MG63 (cell line): ENCODE measurements at regions not wholly inside any gene's neighbourhood (a gene's known extent, or its start where the extent isn't known, plus 50 kb on each side); places are given as distances from the start of the nearest gene placed in this dataset.

Experiments used
- DNase-seq: peaks from one replicate; pipeline ENCODE4 v3.0.0-alpha.2; 2020
- H3K27me3 ChIP-seq: fragments of 250-450 bp; sonication (Bioruptor Pico); 2 replicates; pipeline ENCODE4 v1.5.1; 2020; ENCODE audit warnings: mild to moderate bottlenecking, moderate library complexity
- H3K36me3 ChIP-seq: fragments of 250-450 bp; sonication (Bioruptor Pico); 2 replicates; pipeline ENCODE4 v1.5.1; 2020; ENCODE audit warnings: mild to moderate bottlenecking, moderate library complexity
- H3K4me3 ChIP-seq: fragments of 250-450 bp; sonication (Bioruptor Pico); 2 replicates; pipeline ENCODE4 v1.5.1; 2020; ENCODE audit warnings: mild to moderate bottlenecking, moderate library complexity
- H3K9me3 ChIP-seq: fragments of 250-450 bp; sonication (Bioruptor Pico); 2 replicates; pipeline ENCODE4 v1.5.1; 2020; ENCODE audit warnings: mild to moderate bottlenecking, moderate library complexity

DNA sequence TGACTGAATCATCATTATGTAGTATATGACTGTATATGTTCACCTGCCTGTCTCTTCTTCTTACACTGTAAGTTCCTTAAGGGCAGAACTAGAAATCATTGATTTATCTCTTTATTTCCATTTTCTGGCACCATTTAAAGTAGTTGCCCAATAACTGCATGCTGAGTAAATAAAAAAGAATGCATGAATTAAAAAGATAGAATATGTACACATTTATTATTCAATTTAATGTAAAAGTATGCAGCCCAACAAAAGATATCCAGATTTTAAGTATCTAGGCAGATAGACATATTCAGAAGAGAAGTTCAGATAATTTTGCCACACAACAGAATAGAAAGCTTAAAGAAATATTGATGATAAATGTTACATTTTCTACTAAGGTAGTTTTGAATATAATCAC is 1244.6 kb upstream of the ADGRL4 start:
- Histone ChIP-seq H3K9me3 (no peaks in the 10 kb centered on the region), H3K27me3 (no peaks in the 10 kb centered on the region), H3K4me3 (no peak overlapping the region), H3K36me3 (no peaks in the 10 kb centered on the region)
- no peak for DNase-seq

DNA sequence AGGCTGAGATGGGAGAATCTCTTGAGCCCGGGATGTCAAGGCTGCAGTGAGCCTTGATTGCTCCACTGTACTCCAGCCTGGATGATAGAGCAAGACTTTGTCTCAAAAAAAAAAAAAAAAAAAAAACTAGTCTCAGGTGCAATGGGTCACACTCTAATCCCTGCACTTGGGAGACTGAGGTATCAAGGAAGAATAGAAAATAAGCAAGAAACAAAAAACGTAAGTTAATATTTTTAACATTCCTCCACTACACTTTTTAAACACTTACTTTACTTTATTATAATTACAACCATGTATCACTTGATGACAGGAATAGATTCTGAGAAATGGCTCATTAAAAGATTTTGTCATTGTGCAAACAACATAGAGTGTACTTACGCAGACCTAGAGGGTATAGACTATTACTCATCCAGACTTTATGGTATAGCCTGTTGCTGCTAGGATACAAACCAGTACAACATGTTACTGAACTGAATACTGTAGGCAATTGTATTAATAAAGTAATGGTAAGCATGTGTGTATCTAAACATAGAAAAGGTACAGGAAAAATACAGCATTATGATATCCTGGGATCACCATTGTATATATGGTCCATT is 1244.1 kb upstream of the ADGRL4 start:
- Histone ChIP-seq H3K27me3 (no peaks in the 10 kb centered on the region), H3K36me3 (no peaks in the 10 kb centered on the region), H3K4me3 (no peak overlapping the region), H3K9me3 (no peaks in the 10 kb centered on the region)
- no peak for DNase-seq

GRCh38 chr1:80249699-80250098 is 1243.2 kb upstream of the ADGRL4 start:
- Histone ChIP-seq H3K27me3 (no peaks in the 10 kb centered on the region), H3K4me3 (no peak overlapping the region), H3K36me3 (no peaks in the 10 kb centered on the region), H3K9me3 (no peaks in the 10 kb centered on the region)
- no peak for DNase-seq

- Histone ChIP-seq H3K27me3 (no peaks in the 10 kb centered on the region), H3K36me3 (no peaks in the 10 kb centered on the region), H3K9me3 (no peaks in the 10 kb centered on the region), H3K4me3 (no peak overlapping the region)
- no peak for DNase-seq
Observed at GRCh38 chr1:80248886-80249285, 1242.4 kb upstream of the ADGRL4 start.

- H3K9me3 ChIP-seq: no peaks in the 10 kb centered on the region
- no peaks in the 10 kb centered on the region for H3K27me3 ChIP-seq
- no peak for DNase-seq
Observed at GRCh38 chr1:80245813-80246212, 1239.3 kb upstream of the ADGRL4 start.

GRCh38 chr1:80244372-80244771 is 1237.8 kb upstream of the ADGRL4 start:
- Histone ChIP-seq H3K9me3 (no peaks in the 10 kb centered on the region), H3K36me3 (no peaks in the 10 kb centered on the region), H3K4me3 (no peak overlapping the region), H3K27me3 (no peaks in the 10 kb centered on the region)
- DNase-seq: no peak

More at GRCh38 chr1:80245813-80246212, 1239.3 kb upstream of the ADGRL4 start:
- Histone ChIP-seq H3K36me3 (no peaks in the 10 kb centered on the region), H3K4me3 (no peak overlapping the region)

DNA sequence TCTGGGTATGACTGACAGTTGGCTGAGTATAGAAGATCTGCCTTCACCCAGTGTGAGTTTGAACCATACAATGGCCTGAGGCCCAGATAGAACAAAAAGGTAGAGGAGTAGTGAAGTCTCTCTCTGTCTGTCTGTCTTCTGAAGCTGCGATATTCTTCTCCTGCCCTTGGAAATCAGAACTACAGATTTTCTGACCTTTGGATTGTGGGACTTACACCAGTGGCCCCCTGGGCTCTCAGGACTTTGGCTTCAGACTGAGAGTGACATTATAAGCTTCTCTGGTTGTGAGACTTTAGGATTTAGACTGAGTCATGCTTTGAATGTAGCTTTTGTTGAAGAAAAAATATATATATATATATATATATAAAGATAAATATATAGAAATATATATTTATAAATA is 1235.0 kb upstream of the ADGRL4 start:
- no peaks in the 10 kb centered on the region for H3K27me3 ChIP-seq
- H3K36me3 ChIP-seq: no peaks in the 10 kb centered on the region
- no peak overlapping the region for H3K4me3 ChIP-seq
- no peaks in the 10 kb centered on the region for H3K9me3 ChIP-seq
- DNase-seq: no peak

DNA sequence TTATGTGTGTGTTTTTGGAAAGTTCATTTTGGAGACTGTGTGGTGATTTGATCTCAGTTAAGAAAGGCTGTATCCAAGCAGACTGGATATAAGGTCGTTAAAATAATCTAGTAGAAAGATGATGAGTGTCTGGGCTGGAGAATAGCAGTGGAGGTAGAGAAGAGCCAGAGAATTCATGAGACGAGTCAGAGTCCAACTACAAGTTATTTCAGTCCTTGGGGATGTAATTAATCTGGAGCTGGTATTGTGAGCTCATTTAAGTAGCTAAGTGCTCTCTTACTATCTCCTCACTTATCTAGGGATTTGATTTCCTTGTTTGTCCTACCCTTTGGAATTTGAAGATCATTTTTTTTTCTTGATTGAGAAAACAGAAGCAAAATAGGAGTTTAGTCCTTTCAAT is 1219.0 kb upstream of the ADGRL4 start:
- H3K36me3 ChIP-seq: no peaks in the 10 kb centered on the region
- no peaks in the 10 kb centered on the region for H3K9me3 ChIP-seq
- H3K4me3 ChIP-seq: no peak overlapping the region
- DNase-seq: no peak
- no peaks in the 10 kb centered on the region for H3K27me3 ChIP-seq

DNA sequence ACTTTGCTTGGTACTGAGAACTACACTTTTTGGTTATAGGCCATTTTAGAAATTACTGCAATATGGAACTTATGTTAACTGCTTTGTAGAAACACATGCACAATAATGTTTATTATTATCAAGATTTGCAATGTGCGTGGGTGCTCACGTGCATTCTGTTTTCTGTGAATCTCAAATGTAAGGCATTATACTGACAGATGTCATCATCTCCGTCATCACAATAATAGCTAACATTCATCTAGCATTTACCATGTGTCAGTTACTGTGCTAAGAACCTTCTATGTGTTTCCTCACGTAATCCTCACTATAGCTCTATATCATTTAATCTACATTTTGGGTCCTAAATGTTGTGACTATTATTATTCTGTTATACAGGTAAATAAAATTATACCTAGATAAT is 1214.8 kb upstream of the ADGRL4 start:
- Histone ChIP-seq H3K4me3 (no peak overlapping the region), H3K9me3 (no peaks in the 10 kb centered on the region), H3K27me3 (0 out of 2 replicates have a peak, but pooled peaks cover 4% of the 10 kb centered on the region), H3K36me3 (no peaks in the 10 kb centered on the region)
- no peak for DNase-seq

DNA sequence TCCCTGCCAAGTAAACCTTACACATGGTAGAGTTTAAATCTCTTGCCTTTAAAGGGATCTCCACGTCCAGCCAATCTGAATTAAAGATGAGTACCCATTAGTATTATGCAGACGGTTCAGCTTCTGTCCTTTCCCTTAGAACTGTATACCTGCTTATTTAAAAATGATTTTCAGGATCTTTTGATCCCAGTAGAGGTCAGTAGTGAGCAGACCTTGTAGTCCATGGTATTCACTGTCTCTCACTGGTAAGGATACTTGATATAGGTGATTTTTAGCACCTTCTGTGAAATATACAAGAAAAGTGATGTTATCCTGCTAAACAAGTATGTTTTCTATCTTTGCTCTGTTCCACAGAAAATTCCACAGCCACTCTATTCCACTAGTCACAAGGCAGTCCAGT is 1211.6 kb upstream of the ADGRL4 start:
- Histone ChIP-seq H3K27me3 (0 out of 2 replicates have a peak, but pooled peaks cover 4% of the 10 kb centered on the region), H3K4me3 (no peak overlapping the region), H3K36me3 (no peaks in the 10 kb centered on the region), H3K9me3 (no peaks in the 10 kb centered on the region)
- no peak for DNase-seq

DNA sequence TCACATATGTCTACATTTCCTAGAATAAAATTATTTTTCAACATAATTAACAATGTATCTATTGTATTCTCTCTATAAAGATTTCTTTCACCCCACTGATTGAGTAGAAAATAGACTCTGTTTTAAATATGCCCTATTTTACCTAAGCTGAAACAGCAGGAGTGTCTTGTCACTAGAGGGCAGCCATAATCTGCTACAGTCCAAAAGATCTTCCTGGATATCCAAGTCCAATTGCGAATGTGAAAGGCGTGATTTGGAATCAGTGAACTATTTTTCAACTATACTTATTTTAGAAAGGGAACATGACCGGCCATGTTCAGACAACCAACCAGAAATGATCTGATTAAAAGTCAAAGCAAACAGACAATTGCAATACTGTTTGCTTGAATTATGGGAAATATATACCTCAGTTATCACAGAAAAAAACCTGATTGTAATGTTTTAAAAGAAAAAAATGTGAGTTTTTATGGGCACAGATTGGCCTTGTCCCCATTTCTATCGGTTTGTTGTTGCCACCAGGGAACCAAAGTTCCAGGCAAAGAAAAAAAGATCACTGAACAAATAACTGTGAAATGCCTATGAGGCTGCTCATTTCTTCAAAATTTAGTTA is 1211.0 kb upstream of the ADGRL4 start:
- H3K4me3 ChIP-seq: no peak overlapping the region
- H3K36me3 ChIP-seq: no peaks in the 10 kb centered on the region
- no peaks in the 10 kb centered on the region for H3K9me3 ChIP-seq
- DNase-seq: no peak
- 0 out of 2 replicates have a peak, but pooled peaks cover 4% of the 10 kb centered on the region for H3K27me3 ChIP-seq

DNA sequence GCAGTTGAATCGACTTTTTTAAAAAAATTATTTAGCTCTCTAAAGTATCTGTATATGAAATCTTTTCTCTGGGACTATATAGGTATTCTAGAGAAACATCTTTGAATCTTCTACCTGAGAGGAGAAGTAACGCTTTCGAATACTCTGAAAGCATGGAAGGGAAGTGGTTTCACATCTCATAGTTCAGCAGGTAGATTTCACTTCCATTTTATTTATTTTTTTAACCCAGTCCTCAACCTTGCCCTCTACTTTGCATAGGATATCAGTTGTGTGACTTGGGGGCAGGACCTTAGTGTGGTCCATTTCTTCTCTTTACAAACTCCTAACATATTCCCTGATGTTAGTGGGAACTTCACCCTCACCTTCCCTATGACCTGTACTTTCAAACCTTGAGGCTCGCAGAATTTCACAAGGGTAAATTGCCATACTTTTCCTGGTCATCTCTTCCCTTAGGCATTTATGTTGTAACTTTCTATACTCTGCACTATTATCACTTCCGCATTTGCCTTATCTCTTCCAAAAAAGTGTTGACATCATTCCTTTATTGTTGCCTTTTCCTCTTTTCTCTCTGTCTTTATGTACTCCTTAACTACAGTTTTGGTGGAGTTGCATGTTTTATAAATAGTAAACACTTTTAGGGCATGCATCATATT is 1208.5 kb upstream of the ADGRL4 start:
- no peaks in the 10 kb centered on the region for H3K9me3 ChIP-seq
- DNase-seq: no peak
- H3K4me3 ChIP-seq: no peak overlapping the region
- no peaks in the 10 kb centered on the region for H3K36me3 ChIP-seq
- 0 out of 2 replicates have a peak, but pooled peaks cover 4% of the 10 kb centered on the region for H3K27me3 ChIP-seq

GRCh38 chr1:80212948-80213347 is 1206.4 kb upstream of the ADGRL4 start:
- H3K27me3 ChIP-seq: no peaks in the 10 kb centered on the region
- no peaks in the 10 kb centered on the region for H3K9me3 ChIP-seq
- no peak for DNase-seq
- no peak overlapping the region for H3K4me3 ChIP-seq
- H3K36me3 ChIP-seq: no peaks in the 10 kb centered on the region

DNA sequence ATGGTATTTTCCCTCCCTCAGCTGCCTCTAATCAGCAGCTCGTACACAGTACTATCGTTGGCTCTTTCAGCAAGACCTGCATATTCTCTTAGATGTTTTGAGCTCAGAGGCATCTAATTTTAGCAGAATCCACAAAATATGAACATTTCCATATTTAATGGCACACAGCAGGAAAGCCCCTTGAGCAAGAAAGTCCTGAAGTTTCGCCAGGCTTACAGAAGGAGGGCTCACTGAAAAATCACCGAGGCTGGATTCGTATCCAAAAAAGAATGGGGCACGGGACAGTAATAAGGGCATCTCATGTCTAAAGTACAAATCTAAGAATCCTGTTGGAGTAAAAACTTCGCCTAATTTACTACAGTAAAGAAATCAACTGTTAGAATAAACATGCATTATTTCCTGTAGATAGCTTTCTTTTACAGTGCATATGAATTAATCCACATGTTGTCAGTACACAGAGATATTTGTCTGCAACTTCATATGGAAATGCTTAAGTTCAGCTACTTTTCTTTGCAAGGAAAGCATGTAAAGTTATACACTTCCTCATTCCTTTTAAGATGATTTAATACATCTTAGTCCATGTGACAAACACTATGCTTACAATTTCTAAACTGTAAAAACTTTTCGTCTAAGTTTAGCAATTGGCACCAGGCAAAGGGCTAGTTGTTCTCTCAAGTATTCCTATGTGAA is 1205.3 kb upstream of the ADGRL4 start:
- Histone ChIP-seq H3K27me3 (no peaks in the 10 kb centered on the region), H3K36me3 (no peaks in the 10 kb centered on the region), H3K9me3 (no peaks in the 10 kb centered on the region), H3K4me3 (no peak overlapping the region)
- no peak for DNase-seq

GRCh38 chr1:80202118-80202517 is 1195.6 kb upstream of the ADGRL4 start:
- H3K27me3 ChIP-seq: no peaks in the 10 kb centered on the region
- H3K4me3 ChIP-seq: no peak overlapping the region
- H3K9me3 ChIP-seq: no peaks in the 10 kb centered on the region
- no peaks in the 10 kb centered on the region for H3K36me3 ChIP-seq
- no peak for DNase-seq

GRCh38 chr1:80194221-80194620 is 1187.7 kb upstream of the ADGRL4 start:
- Histone ChIP-seq H3K36me3 (no peaks in the 10 kb centered on the region), H3K9me3 (no peaks in the 10 kb centered on the region), H3K4me3 (no peak overlapping the region), H3K27me3 (no peaks in the 10 kb centered on the region)
- no peak for DNase-seq

DNA sequence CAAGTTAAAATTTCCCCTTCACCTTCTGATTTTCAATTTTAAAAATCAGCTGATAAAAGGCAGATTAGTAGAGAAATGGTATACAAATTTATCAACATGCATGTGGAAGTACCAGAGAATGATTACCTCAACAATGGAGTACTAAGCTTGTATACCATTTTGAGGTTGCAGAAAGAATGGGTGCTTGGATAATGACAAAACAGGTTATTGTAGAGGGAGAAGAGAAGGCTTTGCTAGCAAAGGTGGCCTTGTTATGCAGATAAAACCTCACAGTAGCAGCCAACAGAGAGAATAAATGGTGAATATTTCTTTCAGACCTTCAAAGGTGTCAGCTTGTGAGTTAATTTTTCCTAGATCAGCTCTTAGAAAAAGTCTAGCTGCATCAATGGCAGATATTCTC is 1174.9 kb upstream of the ADGRL4 start:
- no peaks in the 10 kb centered on the region for H3K27me3 ChIP-seq
- no peaks in the 10 kb centered on the region for H3K36me3 ChIP-seq
- DNase-seq: no peak
- no peak overlapping the region for H3K4me3 ChIP-seq
- no peaks in the 10 kb centered on the region for H3K9me3 ChIP-seq
